Thymus (tissue), 11 donors: ENCODE measurements at regions not wholly inside any gene's neighbourhood (a gene's known extent, or its start where the extent isn't known, plus 50 kb on each side); places are given as distances from the start of the nearest gene placed in this dataset.

Source experiments
- DNase-seq, 9 donors: peaks; one replicate each; pipeline ENCODE4 v3.0.0-alpha.2; 2013; ENCODE audit warnings: low spot score in 9 of 9, low read depth in 6 of 9, missing footprints in 1 of 9
- H3K27ac ChIP-seq, 2 donors: one replicate each; pipeline ENCODE4 v1.5.1; 2013; ENCODE audit warnings: control low read depth in 1 of 2, low read depth in 1 of 2, low read length in 1 of 2, mild to moderate bottlenecking in 1 of 2, moderate library complexity in 1 of 2
- H3K27me3 ChIP-seq, 2 donors: one replicate each; pipeline ENCODE4 v1.5.1; 2013; ENCODE audit warnings: low read length in 1 of 2; ENCODE audit not compliant: control insufficient read depth in 2 of 2, insufficient read depth in 1 of 2
- H3K36me3 ChIP-seq, 2 donors: one replicate each; pipeline ENCODE4 v1.5.1; 2013; ENCODE audit warnings: low read length in 1 of 2, mild to moderate bottlenecking in 1 of 2, moderate library complexity in 1 of 2; ENCODE audit not compliant: control insufficient read depth in 2 of 2, insufficient read depth in 2 of 2
- H3K4me1 ChIP-seq, 2 donors: one replicate each; pipeline ENCODE4 v1.5.1; 2013; ENCODE audit warnings: low read length in 2 of 2; ENCODE audit not compliant: control insufficient read depth in 2 of 2, insufficient read depth in 2 of 2
- H3K4me3 ChIP-seq, 2 donors: one replicate each; pipeline ENCODE4 v1.5.1; 2013; ENCODE audit warnings: low read length in 2 of 2, control low read depth in 1 of 2, mild to moderate bottlenecking in 1 of 2
- H3K9me3 ChIP-seq, 2 donors: one replicate each; pipeline ENCODE4 v1.5.1; 2013; ENCODE audit warnings: low read length in 1 of 2, mild to moderate bottlenecking in 1 of 2; ENCODE audit not compliant: control insufficient read depth in 2 of 2, insufficient read depth in 1 of 2
- WGBS: extraction: QIAGEN DNeasy Blood & Tissue Kit; methylation state at CpG from one replicate; pipeline ENCODE4 v1.1.7; 2013; 5-methylcytosine and 5-hydroxymethylcytosine counted together
- donor health status: healthy.

- Histone ChIP-seq H3K36me3 (no peaks in the 10 kb centered on the region), H3K9me3 (no peaks in the 10 kb centered on the region), H3K4me1 (no peaks in the 10 kb centered on the region), H3K27ac (no peak overlapping the region), H3K4me3 (no peak overlapping the region), H3K27me3 (no peaks in the 10 kb centered on the region)
- WGBS, result 94% methylated on average over 3 of the region's 3 CpGs
- DNase-seq, result no peak
These were observed 82.4 kb upstream of the ACSL3 start for GRCh38 chr2:222778400-222778799.

- H3K27me3 ChIP-seq, result no peaks in the 10 kb centered on the region
- 77% methylated on average over 5 of the region's 5 CpGs for WGBS
- no peak overlapping the region for H3K4me3 ChIP-seq
- no peaks in the 10 kb centered on the region for H3K4me1 ChIP-seq
- H3K27ac ChIP-seq, result no peak overlapping the region
- no peak for DNase-seq
- H3K9me3 ChIP-seq, result no peaks in the 10 kb centered on the region
- no peaks in the 10 kb centered on the region for H3K36me3 ChIP-seq
These were observed 81.5 kb upstream of the ACSL3 start for GRCh38 chr2:222779145-222779832.

- no peaks in the 10 kb centered on the region for H3K4me1 ChIP-seq
- no peaks in the 10 kb centered on the region for H3K9me3 ChIP-seq
- H3K36me3 ChIP-seq, result no peaks in the 10 kb centered on the region
- no peak overlapping the region for H3K27ac ChIP-seq
- H3K27me3 ChIP-seq, result no peaks in the 10 kb centered on the region
- no peak overlapping the region for H3K4me3 ChIP-seq
- no peak for DNase-seq
- 94% methylated on average over 4 of the region's 4 CpGs for WGBS
These were observed 80.8 kb upstream of the ACSL3 start for GRCh38 chr2:222780051-222780450.

- H3K9me3 ChIP-seq, result no peaks in the 10 kb centered on the region
- no peak for DNase-seq
- no peak overlapping the region for H3K4me3 ChIP-seq
- H3K36me3 ChIP-seq, result no peaks in the 10 kb centered on the region
- no peak overlapping the region for H3K27ac ChIP-seq
- no peaks in the 10 kb centered on the region for H3K4me1 ChIP-seq
- 93% methylated on average over 6 of the region's 6 CpGs for WGBS
- H3K27me3 ChIP-seq, result no peaks in the 10 kb centered on the region
These were observed 78.6 kb upstream of the ACSL3 start for GRCh38 chr2:222782201-222782730.

- no peak for DNase-seq
- Histone ChIP-seq H3K4me1 (no peaks in the 10 kb centered on the region), H3K36me3 (no peaks in the 10 kb centered on the region), H3K27ac (no peak overlapping the region), H3K4me3 (no peak overlapping the region), H3K27me3 (no peaks in the 10 kb centered on the region), H3K9me3 (no peaks in the 10 kb centered on the region)
- 98% methylated on average over 1 of the region's 1 CpG for WGBS
These were observed 77.2 kb upstream of the ACSL3 start for GRCh38 chr2:222783592-222783991.

- H3K9me3 ChIP-seq, result no peaks in the 10 kb centered on the region
- peaks cover 5 to 13% of the 10 kb centered on the region in 2 donors for H3K4me1 ChIP-seq
- no peak overlapping the region for H3K27ac ChIP-seq
- H3K4me3 ChIP-seq, result no peak overlapping the region
- no peaks in the 10 kb centered on the region for H3K27me3 ChIP-seq
- WGBS, result 96% methylated on average over 7 of the region's 7 CpGs
- DNase-seq, result no peak
- no peaks in the 10 kb centered on the region for H3K36me3 ChIP-seq
These were observed 69.9 kb upstream of the ACSL3 start for GRCh38 chr2:222790932-222791331.

- 88% methylated on average over 14 of the region's 14 CpGs for WGBS
- H3K27me3 ChIP-seq, result no peaks in the 10 kb centered on the region
- H3K27ac ChIP-seq, result no peak overlapping the region
- H3K9me3 ChIP-seq, result no peaks in the 10 kb centered on the region
- peaks cover 5 to 13% of the 10 kb centered on the region in 2 donors for H3K4me1 ChIP-seq
- no peaks in the 10 kb centered on the region for H3K36me3 ChIP-seq
- H3K4me3 ChIP-seq, result no peak overlapping the region
- no peak for DNase-seq
These were observed 68.7 kb upstream of the ACSL3 start for GRCh38 chr2:222792001-222792611.

- H3K27ac ChIP-seq, result no peak overlapping the region
- H3K27me3 ChIP-seq, result no peaks in the 10 kb centered on the region
- H3K4me1 ChIP-seq, result peaks cover 1 to 5% of the 10 kb centered on the region in 2 donors
- no peaks in the 10 kb centered on the region for H3K36me3 ChIP-seq
- no peak for DNase-seq
- H3K9me3 ChIP-seq, result no peaks in the 10 kb centered on the region
- 93% methylated on average over 10 of the region's 10 CpGs for WGBS
- no peak overlapping the region for H3K4me3 ChIP-seq
These were observed 66.0 kb upstream of the ACSL3 start for GRCh38 chr2:222794585-222795449.
